GM13976 (cell line): ENCODE measurements at regions not wholly inside any gene's neighbourhood (a gene's known extent, or its start where the extent isn't known, plus 50 kb on each side); places are given as distances from the start of the nearest gene placed in this dataset.

Experiments
- DNase-seq: peaks from one replicate; pipeline ENCODE4 v3.0.0; 2012; ENCODE audit warnings: low spot score
- in situ Hi-C: fragments of 300-500 bp; cut with MboI; formaldehyde crosslinking; loops from one replicate; pipeline ENCODE4 v1.12.0; 2022; ENCODE audit warnings: low sequenced_read_pairs, mixed read lengths, inconsistent platforms; ENCODE audit not compliant: unreplicated experiment
- TF ChIP-seq, protein P1 (sequence below): IDR thresholded peaks from 2 replicates; pipeline ENCODE4 v1.5.1; 2012; ENCODE audit warnings: borderline replicate concordance, mild to moderate bottlenecking; ENCODE audit not compliant: insufficient read depth; ENCODE audit errors: extremely low read depth, missing control alignments, control extremely low read depth

- in situ Hi-C loops: no loop called here
- DNase-seq: no peak
- TF ChIP-seq, protein P1, sequence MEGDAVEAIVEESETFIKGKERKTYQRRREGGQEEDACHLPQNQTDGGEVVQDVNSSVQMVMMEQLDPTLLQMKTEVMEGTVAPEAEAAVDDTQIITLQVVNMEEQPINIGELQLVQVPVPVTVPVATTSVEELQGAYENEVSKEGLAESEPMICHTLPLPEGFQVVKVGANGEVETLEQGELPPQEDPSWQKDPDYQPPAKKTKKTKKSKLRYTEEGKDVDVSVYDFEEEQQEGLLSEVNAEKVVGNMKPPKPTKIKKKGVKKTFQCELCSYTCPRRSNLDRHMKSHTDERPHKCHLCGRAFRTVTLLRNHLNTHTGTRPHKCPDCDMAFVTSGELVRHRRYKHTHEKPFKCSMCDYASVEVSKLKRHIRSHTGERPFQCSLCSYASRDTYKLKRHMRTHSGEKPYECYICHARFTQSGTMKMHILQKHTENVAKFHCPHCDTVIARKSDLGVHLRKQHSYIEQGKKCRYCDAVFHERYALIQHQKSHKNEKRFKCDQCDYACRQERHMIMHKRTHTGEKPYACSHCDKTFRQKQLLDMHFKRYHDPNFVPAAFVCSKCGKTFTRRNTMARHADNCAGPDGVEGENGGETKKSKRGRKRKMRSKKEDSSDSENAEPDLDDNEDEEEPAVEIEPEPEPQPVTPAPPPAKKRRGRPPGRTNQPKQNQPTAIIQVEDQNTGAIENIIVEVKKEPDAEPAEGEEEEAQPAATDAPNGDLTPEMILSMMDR: no peak
Measured at GRCh38 chr7:131014906-131015656, 281.1 kb upstream of the KLF14 start.

GRCh38 chr7:131015657-131015958, 281.6 kb upstream of the KLF14 start:
- TF ChIP-seq, protein P1: no peak
- DNase-seq: no peak
- in situ Hi-C loops: no loop called here

- in situ Hi-C loops: no loop called here
- TF ChIP-seq, protein P1: no peak
- DNase-seq: no peak
Measured at GRCh38 chr7:131016230-131016629, 282.2 kb upstream of the KLF14 start.

DNA sequence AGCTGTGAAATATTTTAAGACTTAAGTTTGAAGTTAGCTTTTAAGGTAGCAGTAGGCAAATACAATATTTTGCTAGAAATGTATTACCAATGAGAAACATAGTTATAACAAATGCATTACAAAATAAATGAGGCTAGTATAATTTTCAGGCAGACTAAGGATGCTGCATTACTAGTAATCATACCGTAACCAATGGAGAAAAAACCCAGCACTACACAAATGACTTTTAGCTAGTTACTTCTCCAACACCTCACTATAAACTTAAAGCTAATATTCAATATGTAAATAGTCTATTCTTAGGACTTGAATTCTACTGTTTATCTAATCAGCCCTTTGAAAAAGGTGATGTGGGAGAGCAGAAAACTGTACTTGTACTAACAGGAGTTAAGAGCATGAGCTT, 285.3 kb upstream of the KLF14 start:
- DNase-seq: no peak
- TF ChIP-seq, protein P1: no peak
- in situ Hi-C loops: no loop called here

DNA sequence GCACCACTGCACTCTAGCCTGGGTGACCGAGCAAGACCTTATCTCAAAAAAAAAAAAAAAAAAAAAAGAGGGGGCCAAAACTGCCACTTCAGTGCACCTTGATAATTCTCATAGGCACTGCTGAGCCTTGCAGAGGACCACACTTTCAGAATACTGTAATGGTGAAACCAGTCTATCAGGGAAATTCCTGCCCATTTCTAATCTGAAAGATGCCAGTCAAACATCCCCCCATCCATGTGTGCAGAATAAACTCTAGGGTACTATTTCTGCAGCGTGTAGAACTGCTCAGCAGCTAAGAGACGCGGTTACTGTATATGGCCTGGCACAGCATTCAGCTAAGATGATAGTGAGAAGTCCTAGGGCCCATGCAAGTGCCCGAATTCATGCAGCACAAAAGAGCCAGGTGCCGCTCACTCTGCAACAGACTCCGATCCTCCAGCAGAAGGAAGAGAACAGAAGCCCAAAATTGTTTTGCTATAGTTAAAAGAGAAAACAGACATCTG, 286.8 kb upstream of the KLF14 start:
- TF ChIP-seq, protein P1: no peak
- DNase-seq: no peak
- in situ Hi-C loops: no loop called here

GRCh38 chr7:131021460-131021859, 287.5 kb upstream of the KLF14 start:
- in situ Hi-C loops: no loop called here
- no peak for DNase-seq
- TF ChIP-seq, protein P1: no peak
